ENCODE measurements at regions not wholly inside any gene's neighbourhood (a gene's known extent, or its start where the extent isn't known, plus 50 kb on each side); places are given as distances from the start of the nearest gene placed in this dataset.

DNA sequence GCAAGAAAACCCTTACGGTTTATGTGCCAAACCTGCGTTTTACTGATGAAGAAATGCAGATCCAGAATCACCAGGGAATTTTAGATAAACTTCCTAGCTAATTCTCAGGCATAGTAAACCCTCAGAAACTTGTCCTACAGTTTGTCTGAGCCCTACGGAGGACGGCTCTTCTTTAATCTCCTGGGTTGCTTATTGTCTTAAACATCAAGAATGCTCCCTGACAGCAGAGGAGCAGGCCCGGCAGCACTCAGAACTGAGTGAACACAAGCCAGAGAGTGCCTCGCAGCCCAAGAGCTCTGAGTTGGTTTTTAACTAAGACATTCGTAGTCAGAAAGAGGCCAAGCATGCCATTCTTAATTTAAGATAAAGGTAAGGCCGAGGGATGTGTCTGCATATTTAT, 114.7 kb upstream of the ERCC6L2 start:
- no peak for TF ChIP-seq RAD21 (IDR thresholded peaks at IDR 0.05; ENCODE audit: low read depth)
- TF ChIP-seq CTCF (IDR thresholded peaks at IDR 0.05 in 2 of 3, conservative IDR thresholded peaks at IDR 0.05 in 1 of 3; ENCODE audit: borderline replicate concordance in 1 of 3, insufficient read depth in 1 of 3, low read depth in 2 of 3, low read length in 2 of 3): no peak
- TF ChIP-seq POLR2A (IDR thresholded peaks at IDR 0.05; ENCODE audit: borderline replicate concordance, extremely low read depth, insufficient read depth, insufficient read length): no peak
